ENCODE measurements at regions not wholly inside any gene's neighbourhood (a gene's known extent, or its start where the extent isn't known, plus 50 kb on each side); places are given as distances from the start of the nearest gene placed in this dataset.
"Not testable (repeated sequence)": the region's sequence is repeated elsewhere in the genome, so short reads cannot be mapped to it uniquely, and the experiment has no call there.

DNA sequence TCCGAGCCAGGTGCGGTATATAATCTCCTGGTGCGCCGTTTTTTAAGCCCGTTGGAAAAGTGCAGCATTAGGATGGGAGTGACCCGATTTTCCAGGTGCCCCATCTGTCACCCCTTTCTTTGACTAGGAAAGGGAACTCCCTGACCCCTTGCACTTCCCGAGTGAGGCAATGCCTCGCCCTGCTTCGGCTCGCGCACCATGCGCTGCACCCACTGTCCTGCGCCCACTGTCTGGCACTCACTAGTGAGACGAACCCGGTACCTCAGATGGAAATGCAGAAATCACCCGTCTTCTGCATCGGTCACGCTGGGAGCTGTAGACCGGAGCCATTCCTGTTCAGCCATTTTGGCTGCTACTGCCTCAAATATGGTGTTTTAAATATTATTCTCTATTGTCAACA is 198.0 kb downstream of the MEIS1 start:
- not testable (repeated sequence) for DNase-seq

DNA sequence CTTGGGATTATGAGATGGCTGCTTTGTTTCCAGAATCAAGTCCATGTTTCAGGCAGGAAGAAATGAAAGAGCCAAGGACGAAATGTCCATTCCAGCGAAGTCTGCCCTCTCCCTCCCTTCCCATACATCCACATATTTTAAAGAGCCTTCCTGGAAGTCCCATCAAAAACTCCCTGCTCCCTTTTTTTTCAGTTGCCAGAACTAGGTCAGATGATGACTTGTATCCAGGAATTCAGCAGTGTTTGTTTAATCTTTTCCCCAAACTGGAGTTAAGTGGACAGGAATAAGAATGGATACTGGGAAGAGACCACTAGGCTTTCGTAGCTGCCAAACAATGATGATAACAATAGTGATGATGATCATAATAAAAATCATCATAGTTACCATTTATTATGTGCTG is 198.7 kb downstream of the MEIS1 start:
- DNase-seq, result no peak

DNA sequence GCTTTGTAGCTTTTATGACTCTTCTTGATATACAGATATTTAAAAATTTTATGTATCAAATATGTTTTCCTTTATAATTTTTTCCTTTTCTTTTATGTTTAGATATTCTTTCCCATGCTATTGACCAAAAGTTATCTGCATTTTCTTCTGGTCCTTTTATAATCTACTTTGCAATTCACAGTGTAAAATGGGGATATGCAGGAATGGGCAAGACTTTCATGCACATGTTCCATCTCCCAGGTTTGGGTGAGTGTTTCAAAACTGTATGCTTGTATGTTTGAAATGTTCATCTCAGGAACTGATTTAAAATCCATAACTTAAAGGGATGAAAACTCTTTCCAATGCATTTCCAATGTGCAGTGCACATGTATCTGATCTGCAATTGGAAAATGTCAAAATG is 199.9 kb downstream of the MEIS1 start:
- no peak for DNase-seq

DNA sequence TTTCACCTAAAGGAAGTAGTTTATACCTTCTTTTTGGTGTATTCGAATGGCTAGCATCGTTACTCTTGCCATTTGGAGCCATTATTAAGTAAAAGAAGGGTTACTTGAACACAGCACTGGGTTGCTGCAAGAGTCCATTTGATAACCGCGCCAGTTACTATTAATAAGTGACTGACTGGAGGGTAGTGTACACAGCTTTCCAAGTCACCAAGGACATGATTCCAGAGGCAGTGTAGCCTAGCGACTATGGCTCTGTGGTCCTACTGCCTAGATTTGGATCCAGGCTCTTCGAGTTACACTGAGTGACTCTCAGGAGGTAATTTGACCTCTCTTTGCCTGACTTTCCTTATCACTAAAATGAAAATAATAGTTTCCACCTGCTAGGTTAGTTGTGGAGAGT is 206.8 kb downstream of the MEIS1 start:
- DNase-seq, result no peak

DNA sequence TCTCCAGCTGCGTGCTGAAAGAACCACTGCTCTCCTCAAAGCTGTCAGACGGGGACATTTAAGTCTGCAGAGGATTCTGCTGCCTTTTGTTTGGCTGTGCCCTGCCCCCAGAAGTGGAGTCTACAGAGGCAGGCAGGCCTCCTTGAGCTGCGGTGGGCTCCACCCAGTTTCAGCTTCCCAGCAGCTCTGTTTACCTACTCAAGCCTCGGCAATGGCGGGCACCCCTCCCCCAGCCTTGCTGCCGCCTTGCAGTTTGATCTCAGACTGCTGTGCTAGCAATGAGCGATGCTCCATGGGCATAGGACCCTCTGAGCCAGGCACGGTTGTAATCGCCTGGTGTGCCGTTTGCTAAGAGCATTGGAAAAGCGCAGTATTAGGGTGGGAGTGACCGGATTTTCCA is 213.2 kb downstream of the MEIS1 start:
- DNase-seq, result not testable (repeated sequence)

DNA sequence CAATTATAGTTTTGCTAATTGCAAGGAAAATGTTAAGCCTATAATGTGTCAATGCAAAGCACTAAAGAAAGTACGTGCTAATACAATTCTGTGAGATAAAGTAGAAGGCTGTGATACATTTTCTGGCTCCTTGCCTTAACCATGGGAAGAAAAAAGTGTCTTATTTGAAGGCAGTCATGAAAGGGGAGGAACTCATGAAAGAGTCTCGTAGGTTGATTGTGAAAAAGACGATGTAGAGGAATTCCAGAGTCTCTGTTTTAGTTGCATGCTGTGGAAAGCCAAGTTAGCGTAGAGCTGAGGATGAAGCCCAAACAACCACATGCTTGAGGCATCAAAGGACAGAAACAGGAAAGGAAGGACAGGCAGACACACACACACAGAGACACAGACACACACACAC is 214.1 kb downstream of the MEIS1 start:
- DNase-seq, result no peak

DNA sequence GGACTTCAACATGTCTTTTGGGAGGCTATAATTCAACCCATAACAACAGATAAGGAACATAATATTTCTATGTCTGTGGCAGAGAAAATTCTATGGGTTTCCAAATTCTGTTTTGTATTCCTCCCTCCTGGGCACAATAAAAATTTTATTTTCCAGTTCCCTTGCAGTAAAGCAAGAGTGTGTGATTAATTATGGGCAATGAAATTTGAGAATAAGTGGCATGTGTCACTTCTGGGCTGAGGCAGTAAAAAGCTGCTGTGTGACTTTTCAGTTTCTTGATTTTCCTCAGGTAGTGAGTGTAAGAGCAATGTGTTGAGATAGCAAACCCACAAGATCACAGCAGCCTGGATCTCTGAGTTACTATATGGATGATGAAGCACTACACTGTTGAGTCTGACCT is 216.4 kb downstream of the MEIS1 start:
- DNase-seq, result no peak

DNA sequence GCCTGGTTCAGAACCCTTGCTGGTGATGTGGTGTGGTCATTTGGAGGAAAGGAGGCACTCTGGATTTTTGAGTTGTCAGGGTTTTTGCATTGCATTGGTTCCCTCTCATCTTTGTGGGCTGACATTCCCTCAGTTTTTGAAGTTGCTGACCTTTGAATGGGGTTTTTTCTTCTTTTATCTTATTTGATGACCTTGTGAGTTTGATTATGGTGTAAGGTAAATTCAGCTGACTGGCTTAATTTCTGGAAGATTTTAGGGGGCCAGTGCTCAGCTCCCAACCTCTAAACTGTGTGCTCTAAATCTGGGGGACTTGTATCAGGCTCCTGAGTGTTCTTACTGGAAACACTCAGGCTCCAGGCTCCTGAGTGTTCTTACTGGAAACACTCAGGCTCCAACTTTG is 225.9 kb downstream of the MEIS1 start:
- no peak for DNase-seq

DNA sequence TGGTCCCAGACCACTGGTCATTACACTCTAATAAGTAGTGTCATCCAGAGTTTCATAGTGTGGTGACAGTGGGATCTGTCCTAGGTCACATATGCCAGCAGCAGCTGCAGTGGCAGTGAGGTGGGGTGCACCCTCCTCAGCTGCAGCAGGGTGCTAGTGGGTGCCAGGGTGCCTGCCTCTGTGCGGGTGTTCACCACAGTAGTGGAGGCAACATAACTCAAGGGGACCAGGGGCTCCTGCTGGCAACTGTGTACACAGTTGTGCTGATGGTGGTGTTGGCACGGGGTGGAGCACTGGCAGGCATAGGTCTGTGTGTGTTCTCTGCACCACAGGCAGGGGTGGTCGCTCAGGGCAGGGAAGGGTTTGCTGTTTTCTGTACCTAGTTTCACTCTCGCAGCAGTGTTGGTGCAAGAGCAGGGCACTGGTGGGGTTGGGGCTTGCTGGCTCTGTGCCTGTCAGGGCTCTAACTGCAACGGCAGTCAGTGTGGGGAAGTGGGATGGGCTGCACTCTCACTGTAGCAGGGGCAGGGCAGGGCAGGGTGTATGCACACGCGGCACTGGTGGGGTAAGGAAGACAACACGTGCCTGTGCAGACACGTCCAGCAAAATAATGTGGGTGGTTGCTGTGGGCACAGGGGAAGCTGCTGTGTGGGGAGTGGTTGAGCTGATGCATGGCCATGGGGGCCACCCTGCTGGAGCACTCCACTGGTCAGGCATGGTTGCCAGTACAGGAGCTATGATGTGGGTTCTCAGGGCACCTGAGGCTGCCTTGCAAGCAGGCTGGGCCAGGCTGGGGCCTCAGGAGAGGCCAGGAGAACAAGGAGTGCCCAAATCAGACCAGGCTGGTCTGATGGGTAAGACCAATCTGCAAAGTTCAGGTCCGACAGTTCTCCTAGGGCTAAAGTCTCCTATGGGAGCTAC is 226.6 kb downstream of the MEIS1 start:
- DNase-seq, result no peak

DNA sequence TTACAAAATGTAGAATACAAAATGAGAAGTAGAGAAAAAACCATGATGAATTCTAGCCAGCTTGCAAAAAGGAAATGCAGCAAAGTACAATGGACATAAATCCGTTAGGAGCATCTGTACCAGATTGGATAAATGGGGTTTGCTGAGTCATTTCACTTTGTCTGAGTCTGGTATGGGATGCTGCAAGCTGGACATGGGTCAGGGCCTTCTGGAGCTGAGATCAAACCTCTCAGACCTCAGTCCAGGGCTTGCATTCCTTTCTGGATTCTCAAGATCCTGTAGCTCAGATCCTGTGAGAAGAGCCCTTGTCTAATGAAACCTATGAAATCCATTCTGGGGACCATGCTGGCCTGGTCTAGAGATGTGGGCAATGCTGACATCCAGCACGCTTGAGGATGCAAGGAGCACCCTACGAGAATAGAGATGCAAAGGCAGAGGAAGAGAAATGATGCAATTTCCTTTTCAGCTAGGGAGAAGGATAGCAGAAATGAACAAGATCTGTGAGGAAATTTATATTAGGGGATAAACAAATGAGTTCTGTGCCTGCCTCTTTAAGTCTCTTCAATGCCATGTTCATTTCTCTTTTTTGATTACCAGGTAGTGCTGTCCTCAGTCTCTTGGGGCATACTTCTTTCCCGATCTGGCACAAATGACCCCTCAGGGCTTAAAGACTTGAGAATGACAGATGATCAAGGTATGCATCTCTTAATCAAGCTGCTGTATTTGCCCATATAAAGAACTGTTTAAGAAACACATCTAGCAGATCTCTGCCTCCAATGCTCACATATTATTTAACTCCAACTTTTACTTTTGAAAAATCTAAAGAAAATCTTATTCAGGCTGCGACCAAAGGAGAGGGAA is 230.4 kb downstream of the MEIS1 start:
- DNase-seq, result no peak

DNA sequence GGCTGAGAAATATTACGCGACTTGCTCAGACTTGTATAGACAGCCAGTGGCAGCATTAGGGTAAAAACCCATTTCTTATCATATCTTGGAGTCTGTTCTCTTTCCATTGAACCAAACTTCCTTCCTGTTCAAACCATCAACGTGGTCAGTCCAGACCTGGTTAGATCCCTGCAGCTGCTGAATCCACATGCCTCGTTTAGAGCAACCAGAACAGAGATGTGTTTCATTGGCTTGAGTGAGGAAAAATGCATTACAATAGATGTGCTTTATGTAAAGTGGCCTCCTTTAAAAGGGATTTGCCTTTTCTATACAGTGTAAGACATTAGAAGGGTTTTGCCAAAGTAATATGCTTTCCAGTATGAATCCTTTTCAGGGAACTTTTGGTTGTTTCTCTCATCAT is 232.4 kb downstream of the MEIS1 start:
- DNase-seq, result no peak

DNA sequence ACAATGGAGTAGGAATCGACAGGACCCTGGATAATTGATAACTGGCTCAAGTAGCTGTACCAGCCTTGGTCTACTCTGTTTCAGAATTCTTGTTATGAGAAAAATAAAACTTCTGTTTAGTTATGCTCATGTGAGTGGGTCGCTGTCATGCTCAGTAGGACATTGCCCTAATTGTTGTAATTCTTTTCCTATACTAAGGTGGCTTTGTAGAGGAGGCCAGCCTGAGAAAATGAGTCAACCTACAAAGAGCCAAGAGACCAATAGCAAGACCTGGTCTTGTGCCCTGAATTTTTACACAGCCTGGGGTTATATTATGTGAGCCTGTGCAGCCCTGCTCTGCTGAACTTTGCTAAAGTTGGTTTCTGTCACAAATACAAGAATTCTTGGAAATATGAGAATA is 238.4 kb downstream of the MEIS1 start:
- no peak for DNase-seq

DNA sequence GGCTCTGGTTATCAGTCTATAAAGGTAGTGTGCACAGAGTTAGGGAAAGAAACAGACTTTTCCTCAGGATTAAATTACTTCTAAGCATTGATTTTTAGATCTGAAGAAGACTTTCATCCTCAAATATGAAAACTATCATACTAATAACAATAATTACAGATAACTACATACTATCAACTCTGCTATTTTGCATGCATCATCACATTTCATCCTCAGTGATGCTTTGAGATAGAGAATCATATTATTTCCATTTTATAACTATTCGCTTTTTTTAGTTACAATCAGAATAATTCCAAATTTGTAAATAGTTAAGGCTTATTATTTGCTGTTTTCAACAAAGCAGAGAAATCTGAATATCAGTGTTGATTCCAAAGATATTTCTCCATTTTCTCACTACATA is 239.2 kb downstream of the MEIS1 start:
- DNase-seq, result no peak

DNA sequence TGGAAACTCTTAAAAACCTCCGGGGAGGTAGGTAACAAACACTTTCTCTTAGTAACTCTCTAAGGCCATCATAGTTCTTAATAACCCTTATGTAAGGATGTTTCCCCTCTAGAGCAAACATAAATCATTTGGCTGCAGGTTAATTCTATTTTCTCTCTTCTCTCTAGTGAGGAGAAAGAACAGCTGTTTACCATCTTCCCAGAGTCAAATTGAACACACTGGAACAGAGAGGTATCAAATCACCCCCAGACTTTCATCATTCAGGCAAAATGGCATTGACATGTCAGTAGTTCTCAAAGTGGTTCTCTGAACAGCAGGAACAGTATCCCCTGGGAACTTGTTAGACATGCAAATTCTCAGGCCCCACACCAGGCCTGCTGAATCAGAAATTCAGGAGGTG is 240.7 kb downstream of the MEIS1 start:
- no peak for DNase-seq

DNA sequence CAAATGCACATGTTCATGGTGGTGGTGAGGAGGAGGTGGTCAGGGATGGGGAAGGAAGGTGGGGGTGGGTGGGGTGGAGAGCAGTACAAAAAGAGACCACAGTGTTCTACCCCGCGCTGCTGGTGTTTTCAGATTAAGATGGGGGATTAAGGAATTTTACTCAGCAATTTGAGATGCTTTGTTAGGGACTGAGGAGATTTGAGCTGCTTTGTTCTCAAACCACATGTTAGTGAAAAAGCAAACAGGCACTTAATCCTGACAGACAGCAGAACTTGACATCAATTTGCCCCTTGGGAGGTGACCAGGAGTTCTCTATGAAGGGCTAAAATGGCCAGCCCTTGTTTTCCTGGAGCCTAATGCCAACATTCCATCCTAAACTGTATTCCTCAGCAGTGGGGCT is 244.5 kb downstream of the MEIS1 start:
- DNase-seq, result no peak

DNA sequence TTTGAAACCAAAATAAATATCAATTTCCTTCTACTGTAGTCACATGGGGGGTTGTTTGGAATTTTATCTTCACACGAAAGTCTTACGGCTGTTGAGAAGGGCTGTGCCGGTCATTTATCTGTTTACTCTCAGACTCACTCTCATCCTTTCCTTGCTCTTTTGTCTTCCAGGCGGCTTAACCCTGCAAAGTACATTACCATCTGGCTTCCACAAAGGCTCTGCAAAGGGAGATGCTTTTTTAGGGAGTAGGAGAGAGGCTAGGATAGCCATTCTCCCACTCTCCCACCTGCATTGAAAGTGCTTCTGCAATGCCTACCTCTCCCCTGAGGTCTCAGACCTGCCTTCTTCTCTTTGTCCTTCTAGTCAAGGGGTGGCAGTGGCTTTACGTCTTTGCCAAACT is 247.6 kb downstream of the MEIS1 start:
- no peak for DNase-seq

DNA sequence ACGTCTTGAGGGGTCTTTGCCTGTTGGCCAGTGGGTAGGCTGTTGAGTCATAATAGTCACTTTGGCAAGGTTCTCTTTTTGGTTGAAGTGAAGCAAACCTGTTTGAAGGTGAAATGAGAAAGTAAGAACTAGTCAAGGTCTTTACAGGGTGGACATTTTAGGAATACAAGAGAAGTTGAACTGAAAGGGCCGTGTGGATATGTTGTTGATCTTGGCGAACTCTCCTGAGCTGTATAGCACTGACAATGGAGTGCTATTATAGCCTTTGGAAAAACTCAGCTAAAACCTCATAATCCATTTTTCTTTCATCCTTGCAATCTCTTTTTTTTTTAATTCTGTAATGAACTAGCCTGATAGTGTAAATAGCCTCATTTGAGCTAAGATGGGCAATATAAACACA is 248.1 kb downstream of the MEIS1 start:
- DNase-seq, result no peak

DNA sequence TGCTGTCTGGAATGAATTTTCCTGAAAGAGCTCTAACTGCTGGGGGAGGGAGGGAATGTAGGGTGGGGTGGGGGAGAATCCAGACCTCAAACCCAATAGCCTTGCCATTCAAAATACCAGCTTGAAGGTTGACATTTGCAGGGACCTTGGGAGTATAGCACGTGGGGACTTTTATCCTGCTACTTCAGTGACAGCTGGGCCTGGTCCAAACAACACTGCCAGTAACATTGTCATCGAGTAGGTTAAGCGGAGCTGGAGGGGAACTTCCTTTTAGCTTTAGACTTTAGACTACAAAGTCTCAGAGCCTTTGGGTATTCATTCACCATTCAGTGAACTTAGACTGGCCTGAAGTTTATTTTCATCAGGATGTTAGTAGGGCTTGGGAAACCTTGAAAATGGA is 248.7 kb downstream of the MEIS1 start:
- DNase-seq, result no peak

DNA sequence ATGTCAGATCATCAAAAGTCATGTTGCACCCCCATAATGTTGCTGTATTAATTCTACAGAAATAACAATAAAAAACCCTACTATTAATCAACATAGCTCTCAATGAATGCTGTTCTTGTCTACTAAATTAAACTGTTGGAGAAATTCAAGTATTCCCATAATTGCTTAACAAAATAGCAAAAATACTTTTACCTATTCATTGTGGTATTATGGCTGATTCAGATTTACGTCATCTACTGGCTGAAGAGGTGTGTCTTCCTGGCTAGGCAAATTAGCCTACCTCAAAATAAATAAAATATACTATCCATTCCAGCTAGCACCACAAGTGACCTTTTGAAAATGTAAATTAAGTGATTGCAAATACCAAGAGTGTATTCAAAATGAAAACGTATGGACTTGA is 249.4 kb downstream of the MEIS1 start:
- no peak for DNase-seq

DNA sequence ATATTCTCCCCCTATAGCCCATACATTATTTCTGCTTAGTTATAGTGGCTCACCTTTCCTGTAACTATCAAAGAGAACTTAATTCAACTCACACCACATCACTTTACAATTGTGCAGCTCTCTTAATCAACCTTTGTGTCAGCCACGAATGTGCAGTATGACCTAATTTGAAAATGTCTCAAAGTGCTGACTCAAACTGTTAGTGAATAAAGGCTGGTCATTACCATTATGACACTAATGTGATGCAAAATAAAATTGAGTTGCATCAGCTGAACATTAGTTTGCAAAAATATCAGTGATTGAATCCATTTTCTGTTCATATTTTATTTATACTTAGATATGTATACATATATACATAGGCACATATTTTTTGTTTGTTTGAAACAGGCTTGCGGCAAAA is 251.8 kb downstream of the MEIS1 start:
- no peak for DNase-seq

DNA sequence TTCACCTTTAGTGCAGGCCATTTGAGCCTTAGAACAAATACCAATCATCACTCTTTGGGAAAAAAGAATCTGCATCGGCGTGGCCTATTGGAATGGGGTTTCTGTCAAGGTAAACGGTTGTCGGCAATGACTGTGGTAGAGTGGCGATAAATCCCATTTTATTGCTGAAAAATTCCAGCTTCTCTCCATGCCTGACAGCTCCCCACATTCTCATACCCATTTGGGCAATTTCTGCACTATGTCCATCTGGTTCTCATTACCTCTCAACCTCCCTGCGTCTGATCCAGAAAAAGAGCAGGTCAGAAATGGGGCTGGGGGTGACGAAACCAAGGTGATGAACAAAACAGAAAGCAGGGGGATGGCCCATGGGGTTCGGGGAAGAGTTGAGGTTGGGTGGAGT is 254.0 kb downstream of the MEIS1 start:
- DNase-seq, result no peak

DNA sequence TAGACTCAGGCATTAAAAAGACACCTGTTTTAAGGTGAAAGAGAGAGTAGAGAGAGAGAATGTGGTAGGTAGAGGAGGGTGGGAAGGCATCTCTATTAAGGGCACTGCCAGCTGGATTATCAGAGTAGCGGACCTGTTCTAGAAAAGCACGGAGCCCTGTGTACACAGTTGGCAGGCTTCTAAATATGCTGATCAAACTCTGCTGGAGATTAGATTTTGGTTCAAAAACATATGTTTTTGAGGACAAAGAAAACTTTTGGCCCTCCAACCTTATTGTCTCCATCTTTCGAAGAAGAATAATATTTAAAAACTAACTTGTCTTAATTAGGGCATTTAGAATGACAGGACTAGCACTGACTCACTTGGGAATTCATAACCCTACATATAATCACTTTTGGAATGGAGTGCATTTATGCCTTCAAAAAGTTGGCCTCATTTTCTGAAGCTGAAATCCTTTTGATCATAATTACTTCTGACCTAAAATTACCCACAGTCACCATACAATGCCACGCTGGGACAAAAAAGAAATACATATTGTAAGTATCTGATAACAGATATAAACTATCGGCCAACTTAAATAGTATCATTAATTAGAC is 254.6 kb downstream of the MEIS1 start:
- no peak for DNase-seq

DNA sequence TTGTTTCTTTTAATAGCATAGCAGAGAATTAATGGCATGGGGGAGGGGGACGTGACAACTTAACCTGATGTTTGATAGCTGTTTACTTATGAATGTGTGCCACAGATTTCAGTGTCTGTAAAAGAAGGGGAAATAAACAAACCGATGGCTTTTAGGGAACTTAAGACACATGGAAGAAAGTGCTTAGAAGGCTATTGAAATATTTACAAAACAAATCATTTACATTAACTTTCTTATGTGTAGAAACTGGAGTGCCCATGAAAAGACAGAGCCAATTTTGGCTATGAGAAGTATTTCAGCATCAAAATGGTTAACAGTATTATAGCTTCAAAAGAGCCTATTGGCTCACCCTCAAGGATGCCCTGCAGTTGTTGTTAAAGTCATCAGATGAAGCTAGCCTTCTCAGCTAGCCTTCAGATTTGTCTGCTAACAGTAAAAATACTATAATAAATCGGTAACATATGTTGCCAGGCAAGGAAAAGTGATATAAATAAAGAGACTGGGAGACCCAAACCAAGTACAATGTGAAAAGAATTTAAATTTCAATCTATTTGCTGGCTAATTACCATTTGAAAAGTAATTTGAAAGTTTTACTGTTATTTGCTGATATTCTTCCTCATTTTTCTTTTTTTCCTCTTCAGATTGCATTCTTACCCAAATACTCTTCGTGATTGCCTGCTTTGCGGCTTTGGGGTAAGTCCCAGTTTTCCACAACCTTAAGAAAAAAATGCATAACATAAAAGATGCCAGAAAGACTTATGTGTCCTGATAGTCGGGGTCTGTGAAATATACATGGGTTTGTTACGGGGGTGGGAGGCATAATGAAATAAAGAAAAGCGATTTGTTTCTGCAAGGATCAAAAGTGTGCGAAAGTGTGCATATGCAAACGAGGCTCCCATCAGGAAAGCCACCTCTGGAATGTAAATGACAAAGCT is 256.4 kb downstream of the MEIS1 start:
- no peak for DNase-seq

All from right forelimb (tissue), 1 donor.